HUES48 (cell line): ENCODE measurements at regions not wholly inside any gene's neighbourhood (a gene's known extent, or its start where the extent isn't known, plus 50 kb on each side); places are given as distances from the start of the nearest gene placed in this dataset.
"Not testable (repeated sequence)": the region's sequence is repeated elsewhere in the genome, so short reads cannot be mapped to it uniquely, and the experiment has no call there.

Experiments
- H3K27ac ChIP-seq: one replicate; pipeline ENCODE4 v1.7.0; 2013; ENCODE audit warnings: low read depth, low read length, inconsistent platforms
- H3K27me3 ChIP-seq: 2 replicates; pipeline ENCODE4 v1.6.1; 2013; ENCODE audit warnings: mild to moderate bottlenecking, low read length; ENCODE audit not compliant: control insufficient read depth, insufficient read depth
- H3K36me3 ChIP-seq: 2 replicates; pipeline ENCODE4 v1.6.1; 2013; ENCODE audit warnings: low read length; ENCODE audit not compliant: control insufficient read depth, insufficient read depth
- H3K4me1 ChIP-seq: 2 replicates; pipeline ENCODE4 v1.6.1; 2013; ENCODE audit warnings: mild to moderate bottlenecking, low read length; ENCODE audit not compliant: control insufficient read depth, insufficient read depth
- H3K4me3 ChIP-seq: 2 replicates; pipeline ENCODE4 v1.5.1; 2013; ENCODE audit warnings: mild to moderate bottlenecking, low read depth, low read length
- H3K9ac ChIP-seq: 2 replicates; pipeline ENCODE4 v1.6.1; 2013; ENCODE audit warnings: mild to moderate bottlenecking, low read depth, low read length, moderate library complexity
- H3K9me3 ChIP-seq: 2 replicates; pipeline ENCODE4 v1.6.1; 2013; ENCODE audit warnings: low read length; ENCODE audit not compliant: control insufficient read depth, insufficient read depth

- Histone ChIP-seq H3K4me1 (no peaks in the 10 kb centered on the region), H3K9me3 (no peaks in the 10 kb centered on the region), H3K36me3 (no peaks in the 10 kb centered on the region), H3K27ac (no peak overlapping the region), H3K27me3 (no peaks in the 10 kb centered on the region), H3K9ac (no peak overlapping the region), H3K4me3 (no peak overlapping the region)
These were observed 212.1 kb upstream of the CAND1 start for GRCh38 chr12:67057072-67057471.

GRCh38 chr12:67062193-67062592, 207.0 kb upstream of the CAND1 start:
- Histone ChIP-seq H3K9ac (no peak overlapping the region), H3K4me1 (peaks cover 2% of the 10 kb centered on the region; the same call in 1 of the 2 replicates), H3K27me3 (peaks cover 5% of the 10 kb centered on the region), H3K36me3 (no peaks in the 10 kb centered on the region), H3K9me3 (no peaks in the 10 kb centered on the region), H3K4me3 (no peak overlapping the region), H3K27ac (no peak overlapping the region)

DNA sequence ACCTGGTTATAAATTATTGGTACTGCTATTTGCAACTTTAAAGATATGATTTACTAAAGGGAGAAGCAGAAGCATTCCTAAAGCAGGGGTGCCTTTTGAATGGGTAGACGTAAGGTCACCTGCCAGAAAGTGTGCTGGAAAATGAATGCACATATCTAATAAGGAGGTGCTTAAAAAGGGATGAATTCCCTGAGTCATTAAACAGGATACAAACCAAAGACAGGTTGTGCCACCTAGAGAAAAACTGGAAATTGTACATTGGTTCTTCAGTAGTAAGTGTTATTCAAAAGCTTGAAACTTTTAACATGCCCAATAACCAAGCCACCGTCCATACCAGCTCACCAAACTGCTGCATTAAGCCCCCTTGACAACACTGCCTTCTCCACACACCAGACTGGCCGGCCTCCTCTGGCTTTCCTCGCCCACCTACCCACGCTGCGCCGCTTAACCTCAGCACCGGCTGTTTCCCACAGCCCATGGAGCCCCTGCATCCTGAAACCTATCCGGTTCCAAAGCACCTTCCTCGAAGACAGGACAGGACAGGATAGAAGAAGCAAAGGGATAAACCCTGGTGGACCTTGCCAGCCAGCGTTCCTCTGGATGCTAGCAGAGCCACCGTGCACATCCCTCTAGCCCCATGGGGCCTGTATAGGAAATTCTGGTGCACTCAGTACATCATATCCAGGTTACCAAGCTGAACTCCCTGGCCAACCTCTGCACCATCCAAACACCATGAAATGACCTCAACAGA, 201.5 kb upstream of the CAND1 start:
- Histone ChIP-seq H3K27me3 (peaks cover 27% of the 10 kb centered on the region), H3K4me3 (peak overlapping the region; percentile 76), H3K27ac (no peak overlapping the region), H3K36me3 (no peaks in the 10 kb centered on the region), H3K9me3 (no peaks in the 10 kb centered on the region), H3K9ac (no peak overlapping the region), H3K4me1 (peaks cover 14% of the 10 kb centered on the region)

GRCh38 chr12:67068204-67068731, 200.9 kb upstream of the CAND1 start:
- no peak overlapping the region for H3K9ac ChIP-seq
- H3K27ac ChIP-seq = peak overlapping the region; percentile 77
- H3K4me3 ChIP-seq = peak overlapping the region; percentile 76
- peaks cover 14% of the 10 kb centered on the region for H3K4me1 ChIP-seq
- H3K27me3 ChIP-seq = peaks cover 27% of the 10 kb centered on the region
- H3K36me3 ChIP-seq = no peaks in the 10 kb centered on the region
- no peaks in the 10 kb centered on the region for H3K9me3 ChIP-seq

DNA sequence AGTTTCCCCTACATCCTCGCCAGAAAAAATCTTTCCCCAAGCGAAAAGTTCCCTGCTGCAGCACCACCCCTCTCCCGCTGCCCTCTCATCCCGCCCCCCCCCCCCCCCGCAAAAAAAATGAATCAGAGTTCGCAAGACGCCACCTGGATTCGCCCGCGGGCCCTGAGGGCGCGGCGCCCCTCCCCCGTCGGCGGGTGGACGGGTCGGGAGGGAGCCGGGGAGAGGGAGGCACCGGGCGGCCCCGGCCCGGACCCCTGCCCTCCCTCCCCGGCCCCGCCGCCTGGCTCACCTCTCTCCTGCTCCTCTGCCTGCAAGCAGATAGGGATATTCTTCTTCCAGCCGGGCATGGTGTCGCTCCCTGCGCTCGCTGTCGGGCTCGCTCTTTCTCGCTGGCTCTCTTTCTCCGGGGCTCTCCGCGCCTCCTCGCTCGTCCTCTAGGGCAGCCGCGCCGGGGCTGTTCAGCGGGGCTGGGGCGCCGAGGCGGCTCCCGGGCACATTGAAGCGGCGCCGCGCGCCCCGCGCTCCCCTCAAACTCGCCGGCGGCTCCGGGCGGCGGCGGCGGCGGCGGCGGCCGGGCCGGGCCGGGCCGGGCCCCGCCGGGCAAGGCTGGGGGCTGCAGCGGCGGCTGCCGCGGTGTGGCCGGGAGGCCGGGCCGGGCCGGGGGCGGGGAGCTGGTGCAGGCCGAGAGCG, 200.3 kb upstream of the CAND1 start:
- H3K36me3 ChIP-seq = no peaks in the 10 kb centered on the region
- 0 out of 2 replicates have a peak overlapping the region, but pooled peaks have one; percentile 40 for H3K9ac ChIP-seq
- peaks cover 27% of the 10 kb centered on the region for H3K27me3 ChIP-seq
- no peaks in the 10 kb centered on the region for H3K9me3 ChIP-seq
- H3K27ac ChIP-seq = peak overlapping the region; percentile 77
- H3K4me3 ChIP-seq = peak overlapping the region; percentile 76
- peaks cover 14% of the 10 kb centered on the region for H3K4me1 ChIP-seq

DNA sequence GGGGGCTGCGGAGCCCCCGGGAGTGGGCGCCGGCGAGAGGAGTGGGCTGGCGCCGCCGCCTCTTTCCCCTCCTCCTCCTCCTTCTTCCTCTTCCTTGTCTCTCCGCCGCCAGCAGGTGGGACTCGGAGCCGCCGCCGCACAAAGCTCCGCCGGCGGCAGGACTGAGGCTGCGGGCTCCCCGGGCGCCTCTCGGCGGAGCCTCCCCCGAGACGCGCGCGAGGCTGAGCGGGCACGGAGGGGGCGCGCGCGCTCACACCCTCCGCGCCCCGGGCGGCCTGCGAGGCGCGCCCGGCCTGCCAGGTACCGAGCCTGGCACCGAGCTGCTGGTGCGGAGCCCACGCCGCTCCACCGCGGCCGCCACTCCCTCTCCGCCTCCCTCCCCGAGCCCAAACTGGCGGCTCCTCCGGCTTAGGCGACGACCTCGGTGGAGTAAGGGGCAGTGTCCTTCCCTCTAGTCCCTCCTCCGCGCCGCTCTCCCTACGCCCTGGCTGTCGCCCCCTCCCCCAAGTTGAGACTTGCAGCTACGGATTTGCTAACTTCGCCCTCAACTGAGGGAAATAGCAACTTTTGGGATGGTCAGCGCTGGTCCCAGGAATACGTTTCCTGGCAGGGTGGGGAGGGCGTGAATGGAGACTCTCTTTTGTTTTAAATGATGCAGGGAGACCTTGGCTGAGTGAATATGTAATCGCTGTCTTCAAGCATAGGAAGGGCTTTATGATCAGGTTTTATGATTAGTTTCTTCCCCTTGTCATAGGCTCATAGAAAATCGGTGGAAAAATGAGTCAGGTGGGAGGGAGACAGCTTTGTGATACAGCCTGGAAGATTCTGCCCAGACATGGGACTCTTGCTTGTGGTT, 199.5 kb upstream of the CAND1 start:
- peaks cover 14% of the 10 kb centered on the region for H3K4me1 ChIP-seq
- peak overlapping the region; percentile 34; the same call in 1 of the 2 replicates for H3K9ac ChIP-seq
- peaks cover 27% of the 10 kb centered on the region for H3K27me3 ChIP-seq
- H3K36me3 ChIP-seq = no peaks in the 10 kb centered on the region
- H3K27ac ChIP-seq = peak overlapping the region; percentile 49
- H3K9me3 ChIP-seq = no peaks in the 10 kb centered on the region
- H3K4me3 ChIP-seq = peak overlapping the region; percentile 76

DNA sequence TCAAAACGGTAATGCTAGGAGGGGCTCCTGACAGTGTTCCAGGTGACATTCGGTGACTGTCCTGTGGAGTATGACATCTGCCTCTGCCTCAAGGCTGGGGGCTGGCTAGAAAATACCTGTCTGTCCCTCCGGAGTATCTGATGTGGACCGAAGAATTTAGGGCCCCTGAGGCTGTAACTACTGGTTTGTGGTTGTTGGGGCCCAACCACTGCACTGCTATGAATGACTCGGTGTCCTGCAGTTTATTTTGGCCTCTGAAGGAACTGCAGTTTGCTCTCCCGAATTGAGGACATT, 198.9 kb upstream of the CAND1 start:
- Histone ChIP-seq H3K27ac (no peak overlapping the region), H3K4me3 (peak overlapping the region; percentile 76), H3K9ac (no peak overlapping the region), H3K9me3 (no peaks in the 10 kb centered on the region), H3K4me1 (peaks cover 14% of the 10 kb centered on the region), H3K27me3 (peaks cover 27% of the 10 kb centered on the region), H3K36me3 (no peaks in the 10 kb centered on the region)

DNA sequence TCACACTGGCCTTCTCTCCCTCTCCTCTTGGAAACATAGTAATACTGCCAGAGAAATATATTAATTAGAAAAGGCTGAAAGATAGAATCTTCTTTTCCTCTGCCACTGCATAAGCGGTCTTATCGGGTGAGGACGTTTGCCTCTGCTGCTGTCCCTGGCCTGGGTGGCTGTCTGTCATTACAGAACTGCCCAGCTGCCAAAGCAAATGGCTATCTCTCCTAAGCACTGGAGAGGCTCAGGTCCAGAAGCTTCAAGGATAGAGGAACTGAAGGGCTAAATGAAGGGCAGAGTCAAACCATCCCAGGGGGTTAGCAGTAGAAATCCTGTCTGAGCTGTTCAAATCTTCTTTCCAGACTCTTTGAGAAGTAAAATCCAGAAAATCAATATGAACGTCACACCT, 198.6 kb upstream of the CAND1 start:
- Histone ChIP-seq H3K9me3 (no peaks in the 10 kb centered on the region), H3K4me3 (peak overlapping the region; percentile 76; the same call in 1 of the 2 replicates)

GRCh38 chr12:67072281-67072680, 196.9 kb upstream of the CAND1 start:
- not testable (repeated sequence) for H3K36me3 ChIP-seq, H3K9ac ChIP-seq, H3K27ac ChIP-seq, H3K4me3 ChIP-seq, H3K9me3 ChIP-seq
- Histone ChIP-seq H3K27me3 (peaks cover 22% of the 10 kb centered on the region), H3K4me1 (peaks cover 11% of the 10 kb centered on the region)

More for the DNA sequence above, 198.6 kb upstream of the CAND1 start:
- H3K9ac ChIP-seq = no peak overlapping the region
- peaks cover 14% of the 10 kb centered on the region for H3K4me1 ChIP-seq
- peaks cover 27% of the 10 kb centered on the region for H3K27me3 ChIP-seq
- H3K27ac ChIP-seq = no peak overlapping the region
- H3K36me3 ChIP-seq = no peaks in the 10 kb centered on the region

DNA sequence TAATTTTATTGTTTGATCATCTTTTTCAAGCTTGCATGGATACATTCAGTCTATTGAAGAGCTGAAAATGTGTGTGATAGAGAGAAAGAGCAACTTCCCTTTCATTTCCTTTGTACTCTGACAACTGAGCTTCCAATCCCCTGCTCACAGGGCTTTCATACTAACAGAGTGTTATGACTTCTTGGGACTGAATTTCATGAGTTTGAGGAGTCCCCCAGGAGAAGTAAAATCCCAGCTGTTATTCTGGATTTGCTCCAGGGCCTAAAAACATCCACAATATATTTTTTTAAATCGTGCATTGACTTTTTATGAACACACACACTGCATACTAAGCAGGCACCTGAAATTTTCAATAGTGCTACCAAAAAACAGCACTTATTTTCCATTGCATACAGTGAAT, 195.8 kb upstream of the CAND1 start:
- H3K9me3 ChIP-seq = no peaks in the 10 kb centered on the region

More for the DNA sequence above, 195.8 kb upstream of the CAND1 start:
- Histone ChIP-seq H3K4me1 (peaks cover 5% of the 10 kb centered on the region; the same call in 1 of the 2 replicates), H3K4me3 (no peak overlapping the region), H3K27ac (no peak overlapping the region), H3K9ac (no peak overlapping the region), H3K27me3 (peaks cover 11% of the 10 kb centered on the region), H3K36me3 (no peaks in the 10 kb centered on the region)
